Memory B cell (primary cell): ENCODE measurements at regions not wholly inside any gene's neighbourhood (a gene's known extent, or its start where the extent isn't known, plus 50 kb on each side); places are given as distances from the start of the nearest gene placed in this dataset.
"Not testable (repeated sequence)": the region's sequence is repeated elsewhere in the genome, so short reads cannot be mapped to it uniquely, and the experiment has no call there.

Experiments used
- ATAC-seq: fragments of 150-1000 bp; cut with Tn5 transposase; 2 replicates; pipeline ENCODE4 v1.10.0; 2021; ENCODE audit warnings: low read depth, mild to moderate bottlenecking, moderate library complexity
- DNase-seq, 2 donors: peaks; one replicate each; pipeline ENCODE4 v3.0.0; 2022; ENCODE audit warnings: low spot score in 2 of 2
- H3K27ac Mint-ChIP-seq: one replicate; pipeline ENCODE4 v1.8.0; 2022; ENCODE audit warnings: mild to moderate bottlenecking, moderate library complexity, mixed read lengths
- H3K27me3 Mint-ChIP-seq: one replicate; pipeline ENCODE4 v1.8.0; 2022; ENCODE audit warnings: mixed read lengths
- H3K36me3 Mint-ChIP-seq: one replicate; pipeline ENCODE4 v1.8.0; 2022; ENCODE audit warnings: mild to moderate bottlenecking, mixed read lengths
- H3K4me1 Mint-ChIP-seq: one replicate; pipeline ENCODE4 v1.8.0; 2022; ENCODE audit warnings: mixed read lengths
- H3K4me3 Mint-ChIP-seq: one replicate; pipeline ENCODE4 v1.8.0; 2022; ENCODE audit warnings: mild to moderate bottlenecking, moderate library complexity, mixed read lengths
- H3K9me3 Mint-ChIP-seq: one replicate; pipeline ENCODE4 v1.8.0; 2022; ENCODE audit warnings: mixed read lengths

DNA sequence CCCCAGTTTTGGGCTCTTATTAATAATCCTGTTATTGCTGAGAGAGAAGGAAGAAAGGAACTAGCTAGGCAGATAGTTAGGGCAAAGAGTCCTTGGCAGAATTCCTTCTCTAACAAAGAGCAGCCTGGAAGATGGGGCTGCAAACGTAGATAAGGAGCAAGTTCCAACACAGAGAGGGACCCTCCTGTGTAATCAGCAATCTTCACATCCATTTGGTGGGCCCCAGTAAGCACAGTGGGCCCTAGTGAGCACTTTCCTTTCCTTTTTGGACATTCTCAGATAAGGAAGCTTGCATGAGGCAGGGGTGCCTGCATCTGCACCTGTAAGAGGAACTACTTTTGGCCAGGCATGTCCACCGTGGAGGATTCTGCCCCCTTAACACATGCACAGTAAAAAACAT is 119.6 kb upstream of the SGO1 start:
- H3K36me3 Mint-ChIP-seq = no peaks in the 10 kb centered on the region

DNA sequence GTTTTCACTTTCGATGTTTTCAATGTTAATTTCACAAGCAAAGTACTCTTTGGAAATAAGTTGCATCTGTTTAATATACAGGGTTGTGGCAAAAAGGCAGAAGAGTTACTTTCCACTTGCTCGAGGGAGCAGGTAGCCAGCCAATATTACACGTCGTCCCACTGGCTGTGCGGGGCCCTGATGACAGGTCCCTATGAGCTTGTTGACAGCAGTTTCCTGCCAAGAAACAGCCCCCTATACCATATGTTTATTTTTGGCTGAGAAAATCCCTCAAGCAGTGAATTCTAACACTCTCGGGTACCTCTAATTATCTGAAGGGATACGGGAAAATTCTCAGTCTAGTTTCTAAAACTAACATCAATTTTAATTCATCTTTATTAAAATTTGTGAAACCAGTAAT is 116.8 kb upstream of the SGO1 start:
- DNase-seq (no peak), ATAC-seq (no peak)
- Mint-ChIP-seq H3K27ac (no peak overlapping the region), H3K27me3 (no peaks in the 10 kb centered on the region), H3K9me3 (peaks cover 4% of the 10 kb centered on the region), H3K36me3 (peaks cover 6% of the 10 kb centered on the region), H3K4me3 (no peak overlapping the region), H3K4me1 (no peaks in the 10 kb centered on the region)

More for the DNA sequence above, 119.6 kb upstream of the SGO1 start:
- Mint-ChIP-seq H3K27ac (no peak overlapping the region), H3K4me1 (no peaks in the 10 kb centered on the region), H3K4me3 (no peak overlapping the region), H3K9me3 (no peaks in the 10 kb centered on the region), H3K27me3 (no peaks in the 10 kb centered on the region)
- DNase-seq (no peak), ATAC-seq (no peak)

- H3K36me3 Mint-ChIP-seq = peaks cover 19% of the 10 kb centered on the region
- H3K27me3 Mint-ChIP-seq = no peaks in the 10 kb centered on the region
- H3K4me3 Mint-ChIP-seq = no peak overlapping the region
- H3K27ac Mint-ChIP-seq = no peak overlapping the region
- H3K9me3 Mint-ChIP-seq = peaks cover 22% of the 10 kb centered on the region
- ATAC-seq = no peak
- H3K4me1 Mint-ChIP-seq = no peaks in the 10 kb centered on the region
- DNase-seq = no peak
These were observed 102.0 kb upstream of the SGO1 start for GRCh38 chr3:20288050-20288449.

DNA sequence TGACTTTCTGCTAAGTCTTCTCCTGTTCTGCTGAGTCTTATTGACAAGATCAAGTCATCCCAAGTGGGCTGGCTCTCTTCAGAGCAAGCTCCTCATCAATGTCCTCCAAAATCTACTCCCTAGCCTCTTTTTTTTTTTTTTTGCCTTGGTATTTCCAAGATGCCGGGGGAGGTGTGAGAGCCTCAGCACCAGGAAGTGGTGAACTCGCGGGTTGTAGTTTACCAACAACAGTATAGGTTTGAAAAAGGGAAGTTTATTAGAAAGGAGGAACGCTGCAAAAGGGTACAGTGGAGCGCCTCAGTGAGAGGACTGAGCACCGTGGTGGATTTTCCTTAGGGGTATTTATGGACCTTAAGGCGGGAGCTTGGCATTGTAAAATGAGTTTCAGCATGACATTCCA is 94.3 kb upstream of the SGO1 start:
- ATAC-seq = peak; percentile 94
- DNase-seq = no peak
- Mint-ChIP-seq H3K9me3 (peaks cover 8% of the 10 kb centered on the region), H3K27me3 (no peaks in the 10 kb centered on the region), H3K4me1 (peaks cover 6% of the 10 kb centered on the region), H3K36me3 (peaks cover 7% of the 10 kb centered on the region), H3K27ac (no peak overlapping the region), H3K4me3 (no peak overlapping the region)

GRCh38 chr3:20265977-20266376 is 80.0 kb upstream of the SGO1 start:
- not testable (repeated sequence) for H3K4me1 Mint-ChIP-seq, ATAC-seq, H3K27ac Mint-ChIP-seq, H3K27me3 Mint-ChIP-seq, DNase-seq, H3K9me3 Mint-ChIP-seq, H3K4me3 Mint-ChIP-seq
- peaks cover 18% of the 10 kb centered on the region for H3K36me3 Mint-ChIP-seq

DNA sequence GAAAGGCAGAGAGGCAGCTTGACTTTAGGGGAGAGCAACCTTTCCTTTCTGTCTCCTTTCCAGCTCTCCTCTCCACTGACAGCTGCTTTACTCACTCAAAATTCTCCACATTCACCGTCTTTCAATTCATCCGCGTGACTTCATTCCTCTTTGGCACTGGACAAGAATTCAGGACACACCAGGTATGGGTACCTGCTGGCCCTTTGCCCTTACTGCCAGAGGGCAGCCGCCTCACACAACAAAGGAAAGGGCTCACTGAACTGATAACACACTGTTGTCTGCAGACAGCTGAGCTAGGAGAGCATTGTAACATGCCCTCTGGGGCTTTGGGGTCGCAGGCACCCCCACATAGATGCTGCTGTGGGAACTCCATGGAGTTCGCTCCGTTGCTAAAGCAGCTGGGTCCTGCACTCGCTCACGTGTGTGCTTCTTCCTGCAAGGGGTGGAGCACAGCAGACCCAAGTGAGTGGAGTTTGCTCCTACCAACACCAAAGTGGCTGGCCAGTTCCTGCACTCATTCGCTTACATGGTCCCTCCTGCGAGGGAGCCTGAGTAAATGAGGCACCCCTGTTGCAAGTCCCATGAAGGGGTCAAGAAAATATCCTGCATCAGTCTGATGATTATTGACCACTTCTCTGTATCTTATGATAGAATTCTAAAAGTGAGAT is 79.0 kb upstream of the SGO1 start:
- Mint-ChIP-seq H3K4me1 (no peaks in the 10 kb centered on the region), H3K27me3 (no peaks in the 10 kb centered on the region), H3K36me3 (peaks cover 16% of the 10 kb centered on the region), H3K27ac (no peak overlapping the region), H3K9me3 (peaks cover 9% of the 10 kb centered on the region), H3K4me3 (no peak overlapping the region)
- no peak for ATAC-seq
- no peak for DNase-seq

DNA sequence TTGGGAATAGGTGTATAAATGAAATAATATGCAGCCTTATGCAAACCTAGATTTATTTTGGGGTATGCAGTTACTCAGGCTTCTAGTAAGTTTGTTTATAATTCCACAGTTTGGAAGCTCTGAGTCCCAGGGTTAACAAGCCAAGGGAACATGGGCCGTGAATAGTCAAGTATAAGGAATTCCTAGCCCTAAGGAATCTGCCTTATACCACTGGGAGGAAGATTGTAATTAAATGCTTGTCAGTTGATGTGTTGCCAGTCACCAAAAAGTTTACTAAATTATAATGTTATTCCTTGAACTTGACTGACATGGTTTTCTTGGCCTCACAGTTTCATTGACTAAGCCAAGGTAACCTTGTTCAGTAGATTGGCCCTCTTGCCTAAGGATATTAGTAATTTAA is 72.4 kb upstream of the SGO1 start:
- no peaks in the 10 kb centered on the region for H3K27me3 Mint-ChIP-seq
- ATAC-seq (no peak), DNase-seq (no peak)
- peaks cover 10% of the 10 kb centered on the region for H3K4me1 Mint-ChIP-seq
- H3K4me3 Mint-ChIP-seq = no peak overlapping the region
- no peak overlapping the region for H3K27ac Mint-ChIP-seq
- no peaks in the 10 kb centered on the region for H3K36me3 Mint-ChIP-seq
- no peaks in the 10 kb centered on the region for H3K9me3 Mint-ChIP-seq

DNA sequence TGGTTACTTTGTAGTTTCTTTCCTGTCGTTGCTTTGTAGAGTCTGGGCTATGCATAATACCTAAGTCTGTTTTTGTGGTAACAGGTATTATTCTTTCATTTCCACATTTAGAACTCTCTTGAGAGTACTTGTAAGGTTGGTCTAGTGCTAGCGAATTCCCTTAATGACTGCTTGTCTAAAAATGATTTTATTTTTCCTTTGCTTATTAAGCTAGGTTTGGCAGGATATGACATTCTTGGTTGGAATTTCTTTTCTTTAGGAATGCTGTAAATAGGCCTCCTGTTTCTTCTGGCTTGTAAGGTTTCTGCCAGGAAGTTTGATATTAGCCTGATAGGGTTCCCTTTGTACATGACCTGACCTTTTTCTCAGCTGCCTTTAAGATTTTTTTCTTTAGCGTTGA is 70.1 kb upstream of the SGO1 start:
- DNase-seq = no peak
- H3K4me1 Mint-ChIP-seq = peaks cover 10% of the 10 kb centered on the region
- no peaks in the 10 kb centered on the region for H3K9me3 Mint-ChIP-seq
- no peak overlapping the region for H3K4me3 Mint-ChIP-seq
- H3K36me3 Mint-ChIP-seq = no peaks in the 10 kb centered on the region
- no peaks in the 10 kb centered on the region for H3K27me3 Mint-ChIP-seq
- H3K27ac Mint-ChIP-seq = no peak overlapping the region
- ATAC-seq = peak; percentile 87

GRCh38 chr3:20254268-20255117 is 68.5 kb upstream of the SGO1 start:
- Mint-ChIP-seq H3K36me3 (no peaks in the 10 kb centered on the region), H3K27ac (no peak overlapping the region), H3K4me1 (peaks cover 10% of the 10 kb centered on the region), H3K9me3 (no peaks in the 10 kb centered on the region), H3K27me3 (no peaks in the 10 kb centered on the region), H3K4me3 (no peak overlapping the region)
- DNase-seq (no peak), ATAC-seq (no peak)

GRCh38 chr3:20250786-20251185 is 64.8 kb upstream of the SGO1 start:
- no peak overlapping the region for H3K4me3 Mint-ChIP-seq
- no peaks in the 10 kb centered on the region for H3K36me3 Mint-ChIP-seq
- no peak for ATAC-seq
- H3K4me1 Mint-ChIP-seq = peaks cover 8% of the 10 kb centered on the region
- DNase-seq = no peak
- H3K9me3 Mint-ChIP-seq = no peaks in the 10 kb centered on the region
- no peak overlapping the region for H3K27ac Mint-ChIP-seq
- H3K27me3 Mint-ChIP-seq = no peaks in the 10 kb centered on the region

GRCh38 chr3:20250314-20250713 is 64.3 kb upstream of the SGO1 start:
- H3K36me3 Mint-ChIP-seq = no peaks in the 10 kb centered on the region
- no peaks in the 10 kb centered on the region for H3K27me3 Mint-ChIP-seq
- ATAC-seq (no peak), DNase-seq (no peak)
- H3K4me3 Mint-ChIP-seq = no peak overlapping the region
- H3K4me1 Mint-ChIP-seq = peaks cover 9% of the 10 kb centered on the region
- no peak overlapping the region for H3K27ac Mint-ChIP-seq
- H3K9me3 Mint-ChIP-seq = no peaks in the 10 kb centered on the region

- Mint-ChIP-seq H3K36me3 (peaks cover 3% of the 10 kb centered on the region), H3K27me3 (no peaks in the 10 kb centered on the region), H3K9me3 (no peaks in the 10 kb centered on the region), H3K4me1 (peaks cover 9% of the 10 kb centered on the region), H3K27ac (no peak overlapping the region), H3K4me3 (no peak overlapping the region)
- no peak for DNase-seq
- ATAC-seq = no peak
These were observed 60.7 kb upstream of the SGO1 start for GRCh38 chr3:20246662-20247061.

DNA sequence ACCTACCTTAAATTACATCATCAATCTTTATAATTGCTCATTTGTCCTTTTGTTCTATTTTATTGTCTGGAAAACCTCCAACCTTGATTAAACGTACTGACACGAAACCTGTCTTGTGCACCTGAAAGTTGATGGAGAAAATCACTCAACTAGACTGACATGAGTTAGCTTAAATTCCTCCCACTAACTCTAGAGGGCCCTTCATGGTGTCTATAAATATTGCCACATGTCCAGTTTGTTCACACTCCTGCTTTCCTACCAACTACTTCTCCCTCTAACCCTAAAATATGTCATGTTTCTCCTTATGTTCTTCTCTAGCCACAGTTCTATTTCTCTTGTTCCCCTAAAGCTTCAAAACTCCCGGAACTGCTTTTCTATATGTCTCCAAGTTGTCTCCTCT is 59.8 kb upstream of the SGO1 start:
- no peaks in the 10 kb centered on the region for H3K9me3 Mint-ChIP-seq
- peaks cover 9% of the 10 kb centered on the region for H3K4me1 Mint-ChIP-seq
- ATAC-seq (no peak), DNase-seq (no peak)
- H3K36me3 Mint-ChIP-seq = peaks cover 3% of the 10 kb centered on the region
- no peak overlapping the region for H3K4me3 Mint-ChIP-seq
- peak overlapping the region; percentile 0 for H3K27ac Mint-ChIP-seq
- no peaks in the 10 kb centered on the region for H3K27me3 Mint-ChIP-seq

DNA sequence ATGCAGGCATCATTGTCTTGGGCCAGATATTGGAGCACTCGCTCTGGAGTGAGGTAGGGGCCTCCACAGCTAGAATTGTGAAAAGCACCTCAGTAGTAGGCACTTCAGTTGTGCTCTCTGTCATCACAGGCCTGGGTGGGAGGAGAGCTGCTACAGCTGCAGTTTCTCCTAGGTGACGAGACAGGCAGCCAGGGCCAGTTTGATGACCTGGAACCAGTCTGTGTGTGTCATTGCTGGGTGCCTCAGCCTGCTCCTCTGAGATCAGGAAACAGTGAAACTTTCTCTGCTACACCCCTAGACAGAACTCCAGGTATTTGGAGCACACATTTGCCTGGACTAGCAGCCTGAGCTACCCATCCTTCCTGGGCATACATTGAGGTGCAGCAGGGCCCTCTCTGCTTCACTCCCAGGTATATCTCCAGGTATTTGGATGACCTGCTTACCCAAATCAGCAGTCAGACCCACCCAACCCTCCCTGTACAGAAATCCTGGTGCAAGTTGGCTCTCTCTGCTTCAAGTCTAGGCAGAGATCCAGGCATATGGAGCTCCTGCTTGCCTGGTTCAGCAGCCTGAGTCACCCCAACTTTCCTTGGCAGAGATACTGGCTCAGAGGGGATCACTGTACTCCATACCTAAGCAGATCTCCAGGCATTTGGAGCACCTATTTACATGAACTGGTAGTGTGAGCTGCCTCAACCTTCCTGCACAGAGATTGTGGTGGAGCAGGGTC is 54.3 kb upstream of the SGO1 start:
- Mint-ChIP-seq H3K27me3 (no peaks in the 10 kb centered on the region), H3K27ac (no peak overlapping the region), H3K9me3 (no peaks in the 10 kb centered on the region), H3K36me3 (peaks cover 6% of the 10 kb centered on the region), H3K4me3 (no peak overlapping the region), H3K4me1 (no peaks in the 10 kb centered on the region)
- ATAC-seq = no peak
- DNase-seq = no peak
